Fibroblast of the aortic adventitia (primary cell): ENCODE measurements at regions not wholly inside any gene's neighbourhood (a gene's known extent, or its start where the extent isn't known, plus 50 kb on each side); places are given as distances from the start of the nearest gene placed in this dataset.
A peak's percentile ranks its signal among the peaks of the same experiment; 100 is the strongest.

ENCODE experiments used
- DNase-seq: peaks from one replicate; pipeline ENCODE4 v3.0.0-alpha.2; 2010; ENCODE audit warnings: low read depth
- H3K4me3 ChIP-seq: 2 replicates; pipeline ENCODE4 v1.5.1; 2011; ENCODE audit warnings: low read depth, mild to moderate bottlenecking, control low read depth, low read length, moderate library complexity
- CTCF ChIP-seq: IDR thresholded peaks from 2 replicates; pipeline ENCODE4 v1.5.1; 2011; ENCODE audit warnings: mild to moderate bottlenecking, low read length, control low read depth, inconsistent platforms; ENCODE audit not compliant: insufficient read depth

GRCh38 chr6:159533016-159533415 lies 160.0 kb downstream of the SOD2 start:
- no peak for TF ChIP-seq CTCF
- H3K4me3 ChIP-seq = no peak overlapping the region
- peak; percentile 16 for DNase-seq

DNA sequence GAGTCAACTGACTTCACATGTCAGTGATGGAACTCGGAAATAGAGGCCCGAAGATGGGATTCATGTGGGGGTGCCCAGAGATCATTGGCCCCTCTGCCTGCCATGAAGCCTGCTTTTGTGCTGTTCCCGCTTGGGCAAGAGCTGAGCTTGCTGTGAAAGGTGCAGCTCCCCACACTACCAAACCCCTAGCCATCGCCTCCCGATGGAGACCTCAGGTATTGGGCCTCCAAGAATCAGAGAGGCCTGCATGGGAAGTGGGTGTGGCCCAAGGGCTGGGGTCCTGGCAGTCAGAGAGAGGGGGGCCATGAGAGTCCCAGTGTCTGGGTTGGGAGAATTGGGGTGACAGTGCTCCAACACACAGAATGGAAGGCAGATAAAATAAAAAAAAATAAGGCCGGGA lies 160.9 kb downstream of the SOD2 start:
- no peak for DNase-seq

GRCh38 chr6:159529934-159530333 lies 163.1 kb downstream of the SOD2 start:
- no peak overlapping the region for H3K4me3 ChIP-seq
- TF ChIP-seq CTCF = no peak
- DNase-seq = peak; percentile 18

More for the DNA sequence above, 160.9 kb downstream of the SOD2 start:
- no peak overlapping the region for H3K4me3 ChIP-seq
- TF ChIP-seq CTCF = no peak

- no peak overlapping the region for H3K4me3 ChIP-seq
- no peak for TF ChIP-seq CTCF
- no peak for DNase-seq
Measured at GRCh38 chr6:159527351-159527750, 165.7 kb downstream of the SOD2 start.

GRCh38 chr6:159525445-159526025 lies 167.5 kb downstream of the SOD2 start:
- TF ChIP-seq CTCF = no peak
- no peak for DNase-seq
- no peak overlapping the region for H3K4me3 ChIP-seq

DNA sequence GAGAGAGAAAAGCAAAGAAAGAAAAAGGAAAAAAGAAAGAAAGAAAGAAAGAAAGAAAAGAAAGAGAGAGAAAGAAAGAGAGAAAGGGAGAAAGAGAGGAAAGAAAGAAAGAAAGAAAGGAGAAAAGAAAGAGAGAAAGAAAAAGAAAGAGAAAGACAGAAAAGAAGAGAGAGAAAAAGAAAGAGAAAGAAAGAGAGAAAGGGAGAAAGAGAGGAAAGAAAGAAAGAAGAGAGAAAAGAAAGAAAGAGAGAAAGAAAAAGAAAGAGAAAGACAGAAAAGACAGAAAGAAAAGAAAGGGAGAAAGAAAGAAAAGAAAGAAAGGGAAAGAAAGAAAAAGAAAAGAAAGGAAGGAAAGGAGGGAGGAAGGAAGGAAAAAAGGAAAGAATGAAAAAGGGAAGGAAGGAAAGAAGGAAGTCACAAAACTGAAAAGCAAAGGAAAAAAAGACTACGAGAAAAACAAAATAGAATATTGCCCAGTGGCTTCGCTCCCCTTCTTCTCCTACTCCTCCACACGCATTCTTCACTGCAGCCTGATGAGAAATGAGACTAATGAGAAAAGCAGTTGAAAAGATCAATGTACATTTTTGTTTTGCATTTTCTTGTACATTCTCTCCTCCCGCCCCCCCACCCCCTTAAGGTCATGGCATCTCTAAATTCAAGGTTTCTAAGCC lies 170.0 kb downstream of the SOD2 start:
- TF ChIP-seq CTCF = no peak
- H3K4me3 ChIP-seq = no peak overlapping the region
- no peak for DNase-seq
